ENCODE measurements at regions not wholly inside any gene's neighbourhood (a gene's known extent, or its start where the extent isn't known, plus 50 kb on each side); places are given as distances from the start of the nearest gene placed in this dataset.
A peak's percentile ranks its signal among the peaks of the same experiment; 100 is the strongest.

GRCh38 chr11:95374105-95374504 is 143.1 kb upstream of the SESN3 start:
- no peak overlapping the region for H3K4me3 ChIP-seq
- no peak for DNase-seq
- H3K4me1 ChIP-seq, result no peaks in the 10 kb centered on the region
- no peaks in the 10 kb centered on the region for H3K27me3 ChIP-seq
- no peaks in the 10 kb centered on the region for H3K36me3 ChIP-seq
- no peak overlapping the region for H3K27ac ChIP-seq
- no peaks in the 10 kb centered on the region for H3K9me3 ChIP-seq (replicated peaks)

GRCh38 chr11:95373241-95373640 is 142.2 kb upstream of the SESN3 start:
- no peaks in the 10 kb centered on the region for H3K4me1 ChIP-seq
- no peak overlapping the region for H3K27ac ChIP-seq
- no peaks in the 10 kb centered on the region for H3K27me3 ChIP-seq
- no peaks in the 10 kb centered on the region for H3K9me3 ChIP-seq (replicated peaks)
- no peak overlapping the region for H3K4me3 ChIP-seq
- DNase-seq, result no peak
- no peaks in the 10 kb centered on the region for H3K36me3 ChIP-seq

GRCh38 chr11:95372097-95372656 is 141.2 kb upstream of the SESN3 start:
- H3K27ac ChIP-seq, result no peak overlapping the region
- H3K36me3 ChIP-seq, result no peaks in the 10 kb centered on the region
- no peaks in the 10 kb centered on the region for H3K9me3 ChIP-seq (replicated peaks)
- no peaks in the 10 kb centered on the region for H3K4me1 ChIP-seq
- no peak for DNase-seq
- H3K27me3 ChIP-seq, result no peaks in the 10 kb centered on the region
- H3K4me3 ChIP-seq, result no peak overlapping the region

GRCh38 chr11:95371153-95371552 is 140.2 kb upstream of the SESN3 start:
- Histone ChIP-seq H3K9me3 (replicated peaks) (no peaks in the 10 kb centered on the region), H3K27ac (no peak overlapping the region), H3K27me3 (no peaks in the 10 kb centered on the region), H3K4me1 (no peaks in the 10 kb centered on the region), H3K4me3 (no peak overlapping the region), H3K36me3 (no peaks in the 10 kb centered on the region)
- no peak for DNase-seq

GRCh38 chr11:95367726-95368125 is 136.7 kb upstream of the SESN3 start:
- Histone ChIP-seq H3K4me1 (no peaks in the 10 kb centered on the region), H3K9me3 (replicated peaks) (no peaks in the 10 kb centered on the region), H3K27ac (no peak overlapping the region), H3K4me3 (no peak overlapping the region), H3K36me3 (no peaks in the 10 kb centered on the region), H3K27me3 (no peaks in the 10 kb centered on the region)
- no peak for DNase-seq

GRCh38 chr11:95365348-95365747 is 134.3 kb upstream of the SESN3 start:
- no peaks in the 10 kb centered on the region for H3K4me1 ChIP-seq
- H3K27me3 ChIP-seq, result no peaks in the 10 kb centered on the region
- H3K27ac ChIP-seq, result no peak overlapping the region
- no peak for DNase-seq
- H3K9me3 ChIP-seq (replicated peaks), result no peaks in the 10 kb centered on the region
- no peaks in the 10 kb centered on the region for H3K36me3 ChIP-seq
- H3K4me3 ChIP-seq, result no peak overlapping the region

- no peaks in the 10 kb centered on the region for H3K27me3 ChIP-seq
- no peaks in the 10 kb centered on the region for H3K9me3 ChIP-seq (replicated peaks)
- no peak for DNase-seq
- H3K27ac ChIP-seq, result no peak overlapping the region
- H3K4me1 ChIP-seq, result no peaks in the 10 kb centered on the region; the same call in 1 of the 2 replicates
- no peak overlapping the region for H3K4me3 ChIP-seq
- H3K36me3 ChIP-seq, result no peaks in the 10 kb centered on the region
Measured at GRCh38 chr11:95364324-95365295, 133.6 kb upstream of the SESN3 start.

- peaks cover 3% of the 10 kb centered on the region; the same call in 1 of the 2 replicates for H3K4me1 ChIP-seq
Measured at GRCh38 chr11:95363708-95364107, 132.7 kb upstream of the SESN3 start.

GRCh38 chr11:95363164-95363563 is 132.2 kb upstream of the SESN3 start:
- Histone ChIP-seq H3K36me3 (no peaks in the 10 kb centered on the region), H3K4me3 (no peak overlapping the region), H3K4me1 (peaks cover 3% of the 10 kb centered on the region; the same call in 1 of the 2 replicates), H3K27ac (no peak overlapping the region), H3K27me3 (no peaks in the 10 kb centered on the region), H3K9me3 (replicated peaks) (no peaks in the 10 kb centered on the region)
- DNase-seq, result no peak

More at GRCh38 chr11:95363708-95364107, 132.7 kb upstream of the SESN3 start:
- Histone ChIP-seq H3K27ac (no peak overlapping the region), H3K36me3 (no peaks in the 10 kb centered on the region), H3K27me3 (no peaks in the 10 kb centered on the region), H3K9me3 (replicated peaks) (no peaks in the 10 kb centered on the region), H3K4me3 (no peak overlapping the region)
- DNase-seq, result peak in 1 of 2 experiments; percentile 5

GRCh38 chr11:95361180-95361579 is 130.2 kb upstream of the SESN3 start:
- Histone ChIP-seq H3K9me3 (replicated peaks) (no peaks in the 10 kb centered on the region), H3K36me3 (no peaks in the 10 kb centered on the region), H3K27ac (no peak overlapping the region), H3K27me3 (no peaks in the 10 kb centered on the region), H3K4me3 (no peak overlapping the region), H3K4me1 (peaks cover 3% of the 10 kb centered on the region; the same call in 1 of the 2 replicates)
- DNase-seq, result no peak

- Histone ChIP-seq H3K27me3 (no peaks in the 10 kb centered on the region), H3K4me1 (peaks cover 3% of the 10 kb centered on the region; the same call in 1 of the 2 replicates), H3K27ac (no peak overlapping the region), H3K36me3 (no peaks in the 10 kb centered on the region), H3K9me3 (replicated peaks) (no peaks in the 10 kb centered on the region), H3K4me3 (no peak overlapping the region)
- DNase-seq, result no peak
Measured at GRCh38 chr11:95360377-95361075, 129.5 kb upstream of the SESN3 start.

- H3K27ac ChIP-seq, result no peak overlapping the region
- no peaks in the 10 kb centered on the region for H3K36me3 ChIP-seq
- no peak for DNase-seq
- peaks cover 3% of the 10 kb centered on the region; the same call in 1 of the 2 replicates for H3K4me1 ChIP-seq
- no peak overlapping the region for H3K4me3 ChIP-seq
- no peaks in the 10 kb centered on the region for H3K9me3 ChIP-seq (replicated peaks)
- H3K27me3 ChIP-seq, result no peaks in the 10 kb centered on the region
Measured at GRCh38 chr11:95359756-95360155, 128.8 kb upstream of the SESN3 start.

- Histone ChIP-seq H3K27ac (no peak overlapping the region), H3K4me3 (no peak overlapping the region), H3K27me3 (no peaks in the 10 kb centered on the region), H3K36me3 (no peaks in the 10 kb centered on the region), H3K4me1 (peaks cover 3% of the 10 kb centered on the region; the same call in 1 of the 2 replicates), H3K9me3 (replicated peaks) (no peaks in the 10 kb centered on the region)
- DNase-seq, result no peak
Measured at GRCh38 chr11:95359341-95359663, 128.3 kb upstream of the SESN3 start.

- Histone ChIP-seq H3K9me3 (replicated peaks) (no peaks in the 10 kb centered on the region), H3K4me1 (peaks cover 3% of the 10 kb centered on the region; the same call in 1 of the 2 replicates), H3K36me3 (no peaks in the 10 kb centered on the region), H3K27ac (no peak overlapping the region), H3K27me3 (no peaks in the 10 kb centered on the region), H3K4me3 (no peak overlapping the region)
- DNase-seq, result peak; percentile 36 to 64
Measured at GRCh38 chr11:95358511-95359340, 127.7 kb upstream of the SESN3 start.
